H9 (cell line): ENCODE measurements at regions not wholly inside any gene's neighbourhood (a gene's known extent, or its start where the extent isn't known, plus 50 kb on each side); places are given as distances from the start of the nearest gene placed in this dataset.

ENCODE experiments used
- DNase-seq: peaks from one replicate; pipeline ENCODE4 v3.0.0-alpha.2; 2017
- H2AFZ ChIP-seq: one replicate; pipeline ENCODE4 v1.6.1; 2013; ENCODE audit warnings: mild to moderate bottlenecking, low read length, control low read depth, moderate library complexity
- H2AK5ac ChIP-seq: 2 replicates; pipeline ENCODE4 v1.6.1; 2013; ENCODE audit warnings: low read length, control low read depth, mixed read lengths; ENCODE audit not compliant: insufficient read length
- H2BK120ac ChIP-seq: one replicate; pipeline ENCODE4 v1.6.1; 2013; ENCODE audit warnings: low read depth, mild to moderate bottlenecking, low read length, control low read depth, inconsistent platforms; ENCODE audit not compliant: poor library complexity, severe bottlenecking
- H2BK12ac ChIP-seq: 2 replicates; pipeline ENCODE4 v1.6.1; 2013; ENCODE audit warnings: low read length, control low read depth, mixed read lengths, low read depth; ENCODE audit not compliant: insufficient read length
- H2BK15ac ChIP-seq: 2 replicates; pipeline ENCODE4 v1.6.1; 2013; ENCODE audit warnings: low read depth, low read length, control low read depth
- H2BK20ac ChIP-seq: one replicate; pipeline ENCODE4 v1.6.1; 2013; ENCODE audit warnings: low read depth, mild to moderate bottlenecking, low read length, control low read depth, inconsistent platforms; ENCODE audit not compliant: poor library complexity, severe bottlenecking
- H2BK5ac ChIP-seq: 2 replicates; pipeline ENCODE4 v1.6.1; 2013; ENCODE audit warnings: low read length, control low read depth, mixed read lengths; ENCODE audit not compliant: insufficient read length
- H3K14ac ChIP-seq: 2 replicates; pipeline ENCODE4 v1.6.1; 2013; ENCODE audit warnings: low read length, control low read depth; ENCODE audit not compliant: insufficient read depth
- H3K18ac ChIP-seq: 2 replicates; pipeline ENCODE4 v1.6.1; 2013; ENCODE audit warnings: low read depth, mild to moderate bottlenecking, mixed read lengths, low read length, control low read depth; ENCODE audit not compliant: insufficient read length
- H3K23ac ChIP-seq: 2 replicates; pipeline ENCODE4 v1.6.1; 2013; ENCODE audit warnings: low read length, control low read depth, mixed read lengths, low read depth; ENCODE audit not compliant: insufficient read length
- H3K23me2 ChIP-seq: 2 replicates; pipeline ENCODE4 v1.6.1; 2013; ENCODE audit warnings: low read depth, mild to moderate bottlenecking, mixed read lengths, low read length, control low read depth; ENCODE audit not compliant: insufficient read length, poor library complexity, severe bottlenecking
- H3K27ac ChIP-seq: 2 replicates; pipeline ENCODE4 v1.5.1; 2013; ENCODE audit warnings: low read length, control low read depth, mixed read lengths, low read depth; ENCODE audit not compliant: insufficient read length
- H3K27me3 ChIP-seq: 2 replicates; pipeline ENCODE4 v1.6.1; 2013; ENCODE audit warnings: low read length, control low read depth, inconsistent platforms; ENCODE audit not compliant: insufficient read depth
- H3K4ac ChIP-seq: 2 replicates; pipeline ENCODE4 v1.6.1; 2013; ENCODE audit warnings: low read depth, mild to moderate bottlenecking, control low read depth, inconsistent platforms, low read length, moderate library complexity
- H3K4me1 ChIP-seq: 2 replicates; pipeline ENCODE4 v1.6.1; 2013; ENCODE audit warnings: low read length, control low read depth, inconsistent platforms; ENCODE audit not compliant: insufficient read depth
- H3K4me2 ChIP-seq: 2 replicates; pipeline ENCODE4 v1.6.1; 2013; ENCODE audit warnings: low read length, control low read depth, mixed read lengths; ENCODE audit not compliant: insufficient read length, insufficient read depth
- H3K56ac ChIP-seq: 2 replicates; pipeline ENCODE4 v1.6.1; 2013; ENCODE audit warnings: low read depth, mild to moderate bottlenecking, mixed read lengths, low read length, control low read depth; ENCODE audit not compliant: insufficient read length
- H3K79me1 ChIP-seq: 2 replicates; pipeline ENCODE4 v1.6.1; 2013; ENCODE audit warnings: low read depth, mild to moderate bottlenecking, moderate library complexity, low read length, control low read depth, inconsistent platforms; ENCODE audit not compliant: insufficient read depth, poor library complexity, severe bottlenecking
- H3K79me2 ChIP-seq: 2 replicates; pipeline ENCODE4 v1.6.1; 2013; ENCODE audit warnings: low read length, control low read depth, inconsistent platforms; ENCODE audit not compliant: insufficient read depth
- H3K9ac ChIP-seq: 2 replicates; pipeline ENCODE4 v1.6.1; 2013; ENCODE audit warnings: low read length, control low read depth, mixed read lengths; ENCODE audit not compliant: insufficient read length; ENCODE audit errors: extremely low read depth
- H3K9me3 ChIP-seq: one replicate; pipeline ENCODE4 v1.6.1; 2013; ENCODE audit warnings: low read depth, low read length, inconsistent platforms; ENCODE audit not compliant: control insufficient read depth
- H3T11ph ChIP-seq: one replicate; pipeline ENCODE4 v1.6.1; 2013; ENCODE audit warnings: mild to moderate bottlenecking, low read length, control low read depth, inconsistent platforms
- H4K20me1 ChIP-seq: one replicate; pipeline ENCODE4 v1.6.1; 2013; ENCODE audit not compliant: control insufficient read depth, insufficient read length, insufficient read depth
- H4K5ac ChIP-seq: 2 replicates; pipeline ENCODE4 v1.6.1; 2013; ENCODE audit warnings: low read depth, mild to moderate bottlenecking, mixed read lengths, low read length, control low read depth; ENCODE audit not compliant: insufficient read length
- H4K8ac ChIP-seq: replicated peaks from 2 replicates; pipeline ENCODE4 v1.6.1; 2013; ENCODE audit warnings: low read length, control low read depth, mixed read lengths, low read depth; ENCODE audit not compliant: insufficient read length
- H4K91ac ChIP-seq: 2 replicates; pipeline ENCODE4 v1.6.1; 2013; ENCODE audit warnings: low read depth, mild to moderate bottlenecking, moderate library complexity, mixed read lengths, low read length, control low read depth; ENCODE audit not compliant: insufficient read length
- H3K27ac Mint-ChIP-seq, 3 experiments: 2 replicates in 2 of 3; 3 replicates in 1 of 3; pipeline ENCODE4 v1.8.0; 2020 to 2021; ENCODE audit warnings: mixed read lengths in 3 of 3, mild to moderate bottlenecking in 1 of 3, moderate library complexity in 1 of 3
- H3K27me3 Mint-ChIP-seq: 2 replicates; pipeline ENCODE4 v1.8.0; 2021; ENCODE audit warnings: low read depth, mild to moderate bottlenecking, moderate library complexity, mixed read lengths
- H3K36me3 Mint-ChIP-seq, 3 experiments: 2 replicates in 2 of 3; 3 replicates in 1 of 3; pipeline ENCODE4 v1.8.0; 2020 to 2021; ENCODE audit warnings: low read depth in 3 of 3, mixed read lengths in 3 of 3; ENCODE audit not compliant: insufficient read depth in 1 of 3
- H3K4me1 Mint-ChIP-seq, 2 experiments: 2 replicates each; pipeline ENCODE4 v1.8.0; 2020; ENCODE audit warnings: mixed read lengths in 2 of 2
- H3K4me3 Mint-ChIP-seq, 2 experiments: 2 replicates in 1 of 2; 3 replicates in 1 of 2; pipeline ENCODE4 v1.8.0; 2020 to 2021; ENCODE audit warnings: mild to moderate bottlenecking in 2 of 2, mixed read lengths in 2 of 2, moderate library complexity in 1 of 2
- H3K9me3 Mint-ChIP-seq, 2 experiments: 2 replicates in 1 of 2; 3 replicates in 1 of 2; pipeline ENCODE4 v1.8.0; 2020; ENCODE audit warnings: mild to moderate bottlenecking in 2 of 2, mixed read lengths in 2 of 2, moderate library complexity in 1 of 2
- WGBS: extraction: QIAGEN DNeasy Blood & Tissue Kit; methylation state at CpG from one replicate; pipeline ENCODE4 v1.1.7; 2013; ENCODE audit warnings: missing lambda C conversion rate, low lambda C conversion rate, mixed read lengths; ENCODE audit not compliant: insufficient read length; ENCODE audit errors: extremely low coverage; 5-methylcytosine and 5-hydroxymethylcytosine counted together
- TF ChIP-seq, protein P1 (sequence below): fragments of 200-600 bp; sonication (generic); conservative IDR thresholded peaks from 3 replicates; pipeline ENCODE4 v1.8.0; 2021; ENCODE audit warnings: antibody characterized with exemption, mild to moderate bottlenecking

DNA sequence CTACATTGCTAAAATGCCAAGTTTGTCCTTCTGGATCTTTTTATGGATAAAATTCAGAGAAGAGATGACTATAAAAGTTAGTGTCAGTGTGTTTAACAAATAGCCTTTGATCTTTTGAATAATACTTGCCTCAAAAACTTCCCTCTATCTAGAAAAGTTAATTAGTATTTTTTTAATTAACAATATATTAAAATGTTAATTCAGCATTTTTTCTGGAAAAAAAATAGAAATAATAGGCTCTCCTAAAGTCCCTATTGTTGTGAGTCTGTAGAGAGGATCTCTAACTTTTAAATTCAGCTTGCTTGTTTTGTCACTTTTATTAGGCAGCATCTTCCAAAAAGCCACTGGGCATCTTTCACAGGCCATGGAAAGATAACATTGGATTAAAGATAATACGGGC, 435.2 kb upstream of the RASGEF1B start:
- H3K4me3 Mint-ChIP-seq: no peak overlapping the region
- Histone ChIP-seq H4K20me1 (no peaks in the 10 kb centered on the region), H3K4me2 (no peak overlapping the region), H3K79me2 (no peaks in the 10 kb centered on the region), H3K9ac (no peak overlapping the region), H3K23me2 (no peaks in the 10 kb centered on the region), H3T11ph (no peak overlapping the region), H3K27me3 (no peaks in the 10 kb centered on the region), H3K18ac (no peak overlapping the region), H2AFZ (no peak overlapping the region), H2AK5ac (no peak overlapping the region), H4K5ac (no peak overlapping the region), H2BK5ac (no peak overlapping the region), H2BK120ac (no peak overlapping the region), H2BK15ac (no peak overlapping the region), H3K4ac (no peak overlapping the region), H3K9me3 (no peaks in the 10 kb centered on the region), H3K4me1 (no peaks in the 10 kb centered on the region), H3K27ac (no peak overlapping the region), H4K8ac (no peak overlapping the region), H3K23ac (no peak overlapping the region), H2BK12ac (no peak overlapping the region), H3K56ac (no peak overlapping the region), H3K14ac (no peak overlapping the region), H3K79me1 (no peaks in the 10 kb centered on the region), H2BK20ac (no peak overlapping the region), H4K91ac (no peak overlapping the region)
- TF ChIP-seq, protein P1, sequence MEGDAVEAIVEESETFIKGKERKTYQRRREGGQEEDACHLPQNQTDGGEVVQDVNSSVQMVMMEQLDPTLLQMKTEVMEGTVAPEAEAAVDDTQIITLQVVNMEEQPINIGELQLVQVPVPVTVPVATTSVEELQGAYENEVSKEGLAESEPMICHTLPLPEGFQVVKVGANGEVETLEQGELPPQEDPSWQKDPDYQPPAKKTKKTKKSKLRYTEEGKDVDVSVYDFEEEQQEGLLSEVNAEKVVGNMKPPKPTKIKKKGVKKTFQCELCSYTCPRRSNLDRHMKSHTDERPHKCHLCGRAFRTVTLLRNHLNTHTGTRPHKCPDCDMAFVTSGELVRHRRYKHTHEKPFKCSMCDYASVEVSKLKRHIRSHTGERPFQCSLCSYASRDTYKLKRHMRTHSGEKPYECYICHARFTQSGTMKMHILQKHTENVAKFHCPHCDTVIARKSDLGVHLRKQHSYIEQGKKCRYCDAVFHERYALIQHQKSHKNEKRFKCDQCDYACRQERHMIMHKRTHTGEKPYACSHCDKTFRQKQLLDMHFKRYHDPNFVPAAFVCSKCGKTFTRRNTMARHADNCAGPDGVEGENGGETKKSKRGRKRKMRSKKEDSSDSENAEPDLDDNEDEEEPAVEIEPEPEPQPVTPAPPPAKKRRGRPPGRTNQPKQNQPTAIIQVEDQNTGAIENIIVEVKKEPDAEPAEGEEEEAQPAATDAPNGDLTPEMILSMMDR: no peak
- no peaks in the 10 kb centered on the region for H3K4me1 Mint-ChIP-seq
- H3K36me3 Mint-ChIP-seq: no peaks in the 10 kb centered on the region
- no peak overlapping the region for H3K27ac Mint-ChIP-seq
- no peaks in the 10 kb centered on the region for H3K9me3 Mint-ChIP-seq
- peaks cover 2% of the 10 kb centered on the region; the same call in 1 of the 2 replicates for H3K27me3 Mint-ChIP-seq
- no peak for DNase-seq
- no CpG with 5 or more reads among the region's 1 CpG for WGBS
